ENCODE measurements at regions not wholly inside any gene's neighbourhood (a gene's known extent, or its start where the extent isn't known, plus 50 kb on each side); places are given as distances from the start of the nearest gene placed in this dataset.

DNA sequence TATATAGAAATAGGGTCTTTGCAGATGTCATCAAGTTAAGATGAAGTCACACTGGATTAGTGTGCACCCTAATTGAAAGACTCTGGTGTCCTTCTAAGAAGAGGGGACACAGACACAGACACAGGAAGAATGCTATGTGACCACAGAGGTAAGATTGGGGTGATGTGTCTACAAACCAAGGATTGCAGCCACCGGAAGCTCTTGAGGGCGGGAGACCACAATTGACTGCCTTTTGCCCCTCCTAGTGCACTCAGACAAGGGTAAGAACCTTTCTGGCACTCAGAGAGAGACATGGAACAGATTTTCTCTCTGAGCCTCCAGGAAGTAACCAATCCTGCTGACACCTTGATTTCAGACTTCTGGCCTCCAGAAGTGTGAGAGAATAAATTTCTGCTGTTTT lies 51.2 kb upstream of the ARAP3 start:
- Histone ChIP-seq H3K79me2 (ENCODE audit: insufficient read depth, low read length) (no peaks in the 10 kb centered on the region), H3K27ac (ENCODE audit: low read length) (no peak overlapping the region), H3K4me1 (ENCODE audit: insufficient read depth, low read length) (no peaks in the 10 kb centered on the region), H3K4me3 (ENCODE audit: low read depth in 1 of 2, low read length in 2 of 2) (no peak overlapping the region), H4K20me1 (ENCODE audit: insufficient read depth, low read length) (peaks cover 17% of the 10 kb centered on the region), H3K9ac (ENCODE audit: low read depth, low read length) (no peak overlapping the region), H3K27me3 (ENCODE audit: insufficient read depth, low read length, poor library complexity) (no peaks in the 10 kb centered on the region), H3K4me2 (ENCODE audit: insufficient read depth, low read length) (no peak overlapping the region), H3K36me3 (ENCODE audit: insufficient read depth, low read length) (no peaks in the 10 kb centered on the region), H3K9me3 (ENCODE audit: insufficient read depth, low read length, severe bottlenecking) (no peaks in the 10 kb centered on the region), H2AFZ (ENCODE audit: low read depth, low read length) (no peak overlapping the region)
- TF ChIP-seq EZH2 (IDR thresholded peaks at IDR 0.05; ENCODE audit: borderline replicate concordance, low read depth, low read length, severe bottlenecking): no peak
- no peak for ATAC-seq (ENCODE audit: insufficient read depth, low read depth)
- no peak for DNase-seq

GRCh38 chr5:141732417-141732816 lies 50.4 kb upstream of the ARAP3 start:
- Histone ChIP-seq H3K4me3 (ENCODE audit: low read depth in 1 of 2, low read length in 2 of 2) (no peak overlapping the region), H3K27me3 (ENCODE audit: insufficient read depth, low read length, poor library complexity) (no peaks in the 10 kb centered on the region), H3K9ac (ENCODE audit: low read depth, low read length) (no peak overlapping the region), H3K79me2 (ENCODE audit: insufficient read depth, low read length) (no peaks in the 10 kb centered on the region), H3K4me2 (ENCODE audit: insufficient read depth, low read length) (no peak overlapping the region), H3K36me3 (ENCODE audit: insufficient read depth, low read length) (no peaks in the 10 kb centered on the region), H4K20me1 (ENCODE audit: insufficient read depth, low read length) (peaks cover 17% of the 10 kb centered on the region), H2AFZ (ENCODE audit: low read depth, low read length) (no peak overlapping the region), H3K9me3 (ENCODE audit: insufficient read depth, low read length, severe bottlenecking) (no peaks in the 10 kb centered on the region), H3K27ac (ENCODE audit: low read length) (no peak overlapping the region), H3K4me1 (ENCODE audit: insufficient read depth, low read length) (no peaks in the 10 kb centered on the region)
- DNase-seq (no peak), ATAC-seq (ENCODE audit: insufficient read depth, low read depth) (no peak)
- no peak for TF ChIP-seq EZH2 (IDR thresholded peaks at IDR 0.05; ENCODE audit: borderline replicate concordance, low read depth, low read length, severe bottlenecking)
- TF ChIP-seq CTCF (IDR thresholded peaks at IDR 0.05; ENCODE audit: borderline replicate concordance, extremely low read depth, low read length, poor library complexity, severe bottlenecking): no peak

Data from DND-41 (cell line).